ENCODE measurements at regions not wholly inside any gene's neighbourhood (a gene's known extent, or its start where the extent isn't known, plus 50 kb on each side); places are given as distances from the start of the nearest gene placed in this dataset.

GRCh38 chr10:64062793-64063192 lies 541.6 kb downstream of the REEP3 start:
- TF ChIP-seq CTCF (IDR thresholded peaks at IDR 0.05; ENCODE audit: insufficient read depth in 1 of 2, low read depth in 1 of 2, low read length in 1 of 2, severe bottlenecking in 1 of 2, unreplicated experiment in 1 of 2) = no peak
- CTCF ChIA-PET = no interaction called here
- Mint-ChIP-seq H3K4me1 (ENCODE audit: low read depth, unreplicated experiment) (no peaks in the 10 kb centered on the region), H3K27ac (ENCODE audit: unreplicated experiment) (no peak overlapping the region), H3K36me3 (ENCODE audit: insufficient read depth, unreplicated experiment) (no peaks in the 10 kb centered on the region), H3K4me3 (ENCODE audit: unreplicated experiment) (no peak overlapping the region), H3K9me3 (ENCODE audit: unreplicated experiment) (no peaks in the 10 kb centered on the region), H3K27me3 (ENCODE audit: insufficient read depth, unreplicated experiment) (peaks cover 23% of the 10 kb centered on the region)
- Histone ChIP-seq H3K27me3 (replicated peaks; ENCODE audit: control insufficient read depth, insufficient read depth, low read length) (no peaks in the 10 kb centered on the region), H3K36me3 (ENCODE audit: control insufficient read depth, insufficient read depth, low read length) (no peaks in the 10 kb centered on the region), H3K9me3 (no peaks in the 10 kb centered on the region), H3K4me3 (ENCODE audit: low read depth, low read length) (no peak overlapping the region), H3K4me1 (no peaks in the 10 kb centered on the region)
- POLR2A ChIA-PET = no interaction called here
- DNase-seq = no peak
- intact Hi-C loops (cut with micrococcal nuclease; ENCODE audit: unreplicated experiment) = no loop called here
- no TSS peak for BruUV-seq (replicated peaks)

- no TSS peak for BruUV-seq (replicated peaks)
- Mint-ChIP-seq H3K36me3 (ENCODE audit: insufficient read depth, unreplicated experiment) (no peaks in the 10 kb centered on the region), H3K27me3 (ENCODE audit: insufficient read depth, unreplicated experiment) (peaks cover 9% of the 10 kb centered on the region), H3K9me3 (ENCODE audit: unreplicated experiment) (no peaks in the 10 kb centered on the region), H3K4me3 (ENCODE audit: unreplicated experiment) (no peak overlapping the region), H3K27ac (ENCODE audit: unreplicated experiment) (no peak overlapping the region), H3K4me1 (ENCODE audit: low read depth, unreplicated experiment) (no peaks in the 10 kb centered on the region)
- intact Hi-C loops (cut with micrococcal nuclease; ENCODE audit: unreplicated experiment) = no loop called here
- Histone ChIP-seq H3K4me3 (ENCODE audit: low read depth, low read length) (no peak overlapping the region), H3K36me3 (ENCODE audit: control insufficient read depth, insufficient read depth, low read length) (no peaks in the 10 kb centered on the region), H3K27me3 (replicated peaks; ENCODE audit: control insufficient read depth, insufficient read depth, low read length) (no peaks in the 10 kb centered on the region), H3K4me1 (no peaks in the 10 kb centered on the region), H3K9me3 (no peaks in the 10 kb centered on the region)
- ChIA-PET POLR2A (no interaction called here), CTCF (no interaction called here)
- no peak for TF ChIP-seq CTCF (IDR thresholded peaks at IDR 0.05; ENCODE audit: insufficient read depth in 1 of 2, low read depth in 1 of 2, low read length in 1 of 2, severe bottlenecking in 1 of 2, unreplicated experiment in 1 of 2)
- DNase-seq = no peak
Measured at GRCh38 chr10:64067009-64067606, 545.9 kb downstream of the REEP3 start.

GRCh38 chr10:64067859-64068258 lies 546.7 kb downstream of the REEP3 start:
- Mint-ChIP-seq H3K4me1 (ENCODE audit: low read depth, unreplicated experiment) (no peaks in the 10 kb centered on the region), H3K27me3 (ENCODE audit: insufficient read depth, unreplicated experiment) (peaks cover 14% of the 10 kb centered on the region), H3K4me3 (ENCODE audit: unreplicated experiment) (no peak overlapping the region), H3K27ac (ENCODE audit: unreplicated experiment) (no peak overlapping the region), H3K9me3 (ENCODE audit: unreplicated experiment) (no peaks in the 10 kb centered on the region), H3K36me3 (ENCODE audit: insufficient read depth, unreplicated experiment) (no peaks in the 10 kb centered on the region)
- intact Hi-C loops (cut with micrococcal nuclease; ENCODE audit: unreplicated experiment) = no loop called here
- no peaks in the 10 kb centered on the region for H3K9me3 ChIP-seq
- no peak overlapping the region for H3K4me3 ChIP-seq (ENCODE audit: low read depth, low read length)
- H3K36me3 ChIP-seq (ENCODE audit: control insufficient read depth, insufficient read depth, low read length) = no peaks in the 10 kb centered on the region
- no peak for TF ChIP-seq CTCF (IDR thresholded peaks at IDR 0.05; ENCODE audit: insufficient read depth in 1 of 2, low read depth in 1 of 2, low read length in 1 of 2, severe bottlenecking in 1 of 2, unreplicated experiment in 1 of 2)
- POLR2A ChIA-PET = no interaction called here
- BruUV-seq (replicated peaks) = no TSS peak
- no peaks in the 10 kb centered on the region for H3K27me3 ChIP-seq (replicated peaks; ENCODE audit: control insufficient read depth, insufficient read depth, low read length)
- H3K4me1 ChIP-seq = no peaks in the 10 kb centered on the region
- CTCF ChIA-PET = no interaction called here
- DNase-seq = no peak

All from Caco-2 (cell line).